Astrocyte of the cerebellum (primary cell): ENCODE measurements at regions not wholly inside any gene's neighbourhood (a gene's known extent, or its start where the extent isn't known, plus 50 kb on each side); places are given as distances from the start of the nearest gene placed in this dataset.

ENCODE experiments used
- DNase-seq: peaks from one replicate; pipeline ENCODE4 v3.0.0-alpha.2; 2011; ENCODE audit warnings: low read depth
- H3K4me3 ChIP-seq: 2 replicates; pipeline ENCODE4 v1.5.1; 2011; ENCODE audit warnings: mild to moderate bottlenecking, low read depth, low read length, moderate library complexity
- CTCF ChIP-seq: IDR thresholded peaks from 2 replicates; pipeline ENCODE4 v1.5.1; 2012; ENCODE audit warnings: low read length, low read depth, moderate library complexity, mild to moderate bottlenecking; ENCODE audit errors: missing control alignments
- in situ Hi-C: cut with HindIII; loops from 2 replicates; pipeline ENCODE4 v1.10.0; 2017; ENCODE audit warnings: low sequenced_read_pairs

- no peak overlapping the region for H3K4me3 ChIP-seq
- DNase-seq: no peak
- in situ Hi-C loops: no loop called here
- no peak for TF ChIP-seq CTCF
These were observed 476.7 kb downstream of the RFC3 start for GRCh38 chr13:34294483-34295129.

DNA sequence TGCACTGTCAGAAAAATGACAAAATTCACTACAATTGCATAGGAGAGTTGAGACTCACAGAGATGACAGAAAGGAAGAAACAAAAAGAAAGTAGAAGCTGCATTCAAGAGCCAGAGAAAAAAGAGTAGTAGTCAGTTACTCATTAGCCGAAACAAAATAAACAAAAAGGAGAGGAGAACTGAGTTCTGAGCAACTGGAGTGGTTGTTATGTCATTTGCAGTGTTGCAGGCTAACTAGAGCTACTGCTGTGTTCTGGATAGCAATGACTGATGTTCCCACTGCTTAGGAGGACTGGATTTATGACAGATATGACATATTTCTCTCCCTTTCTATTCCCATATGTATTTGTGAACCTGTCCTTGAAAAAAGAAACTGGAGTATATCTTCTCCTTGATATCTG is 482.6 kb downstream of the RFC3 start:
- in situ Hi-C loops: no loop called here
- no peak for DNase-seq
- TF ChIP-seq CTCF: no peak
- no peak overlapping the region for H3K4me3 ChIP-seq

- H3K4me3 ChIP-seq: no peak overlapping the region
- in situ Hi-C loops: no loop called here
- DNase-seq: no peak
- TF ChIP-seq CTCF: no peak
These were observed 484.6 kb downstream of the RFC3 start for GRCh38 chr13:34302596-34302995.

DNA sequence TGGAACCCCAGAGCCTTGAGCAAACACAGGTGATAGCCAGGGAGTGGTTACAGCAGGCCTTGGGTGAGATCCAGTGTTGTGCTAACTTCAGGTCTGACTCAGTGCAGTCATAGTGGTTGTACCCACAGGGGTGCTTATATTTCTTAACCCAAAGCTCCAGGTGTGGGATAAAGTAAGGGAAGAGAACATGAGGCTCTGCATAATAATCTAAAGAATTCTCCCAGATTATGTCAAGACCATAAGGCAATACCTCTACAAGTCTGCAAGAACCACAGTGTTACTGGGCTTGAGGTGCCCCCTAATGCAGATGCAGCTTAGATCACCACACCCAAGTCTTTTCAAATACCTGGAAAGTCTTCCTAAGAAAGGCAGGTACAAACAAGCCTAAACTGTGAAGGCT is 485.4 kb downstream of the RFC3 start:
- no peak for TF ChIP-seq CTCF
- no peak for DNase-seq
- no peak overlapping the region for H3K4me3 ChIP-seq
- in situ Hi-C loops: no loop called here

DNA sequence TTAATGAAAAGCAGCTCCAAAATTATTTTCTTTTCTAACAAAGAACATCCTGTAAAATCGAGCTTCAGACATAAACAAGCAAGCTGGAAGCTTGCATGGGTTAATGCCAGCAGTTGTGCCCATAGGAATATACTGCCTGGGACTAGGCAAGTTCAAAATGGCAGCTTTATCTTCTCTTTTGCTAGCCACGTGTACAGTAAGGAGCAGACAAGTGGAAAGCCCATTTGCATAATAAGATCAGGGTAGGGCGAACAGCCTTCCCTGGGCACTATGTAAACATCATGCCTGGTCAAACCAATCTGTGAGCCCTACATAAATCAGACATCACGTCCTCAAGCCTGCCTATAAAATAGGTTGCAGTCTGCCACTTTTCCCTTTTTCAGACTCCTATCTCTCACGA is 489.7 kb downstream of the RFC3 start:
- H3K4me3 ChIP-seq: no peak overlapping the region
- in situ Hi-C loops: no loop called here
- no peak for TF ChIP-seq CTCF
- DNase-seq: no peak

DNA sequence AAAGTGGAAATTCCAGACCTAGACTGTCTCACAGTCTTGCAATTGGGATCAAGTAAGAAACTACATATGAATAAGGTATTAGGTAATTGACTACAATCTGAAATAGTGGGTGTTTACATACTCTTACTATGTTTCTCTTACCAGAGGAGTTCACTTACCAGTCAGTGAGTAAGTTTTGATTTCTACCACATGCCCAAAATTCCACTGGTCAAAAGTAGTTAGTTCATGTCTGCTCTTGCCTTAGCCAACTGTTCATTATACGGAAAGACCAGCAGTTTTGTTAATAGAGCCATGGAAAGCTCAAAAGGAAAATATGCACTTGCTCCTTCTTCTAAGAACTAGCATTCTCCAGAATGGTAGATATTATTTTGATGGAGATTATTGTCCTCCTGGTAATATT is 490.8 kb downstream of the RFC3 start:
- TF ChIP-seq CTCF: no peak
- in situ Hi-C loops: no loop called here
- no peak for DNase-seq
- H3K4me3 ChIP-seq: no peak overlapping the region
